GM12892 (cell line): ENCODE measurements at regions not wholly inside any gene's neighbourhood (a gene's known extent, or its start where the extent isn't known, plus 50 kb on each side); places are given as distances from the start of the nearest gene placed in this dataset.

Source experiments
- POLR2A ChIP-seq: IDR thresholded peaks from 2 replicates; pipeline ENCODE4 v1.6.1; 2011; ENCODE audit warnings: low read depth, low read length, control low read depth
- POLR2AphosphoS5 ChIP-seq: IDR thresholded peaks from 2 replicates; pipeline ENCODE4 v1.6.1; 2011; ENCODE audit warnings: low read depth, low read length, control low read depth
- TAF1 ChIP-seq: IDR thresholded peaks from 2 replicates; pipeline ENCODE4 v1.6.1; 2011; ENCODE audit warnings: low read depth, mild to moderate bottlenecking, control low read depth, low read length, borderline replicate concordance

GRCh38 chr7:49023345-49024328 is 99.3 kb downstream of the CDC14C start:
- TF ChIP-seq POLR2A (no peak), TAF1 (no peak), POLR2AphosphoS5 (no peak)
